CMK (cell line): ENCODE measurements at regions not wholly inside any gene's neighbourhood (a gene's known extent, or its start where the extent isn't known, plus 50 kb on each side); places are given as distances from the start of the nearest gene placed in this dataset.
"Not testable (repeated sequence)": the region's sequence is repeated elsewhere in the genome, so short reads cannot be mapped to it uniquely, and the experiment has no call there.

Source experiments
- DNase-seq: peaks from one replicate; pipeline ENCODE4 v3.0.0-alpha.2; 2010; ENCODE audit warnings: low read depth

GRCh38 chr4:135032670-135033069 lies 831.1 kb upstream of the PABPC4L start:
- DNase-seq: no peak

GRCh38 chr4:135015771-135016170 lies 814.2 kb upstream of the PABPC4L start:
- no peak for DNase-seq

GRCh38 chr4:135007400-135007799 lies 805.8 kb upstream of the PABPC4L start:
- no peak for DNase-seq

- DNase-seq: no peak
Observed at GRCh38 chr4:134999169-134999568, 797.6 kb upstream of the PABPC4L start.

GRCh38 chr4:134961963-134962362 lies 760.4 kb upstream of the PABPC4L start:
- no peak for DNase-seq

GRCh38 chr4:134958862-134959261 lies 757.3 kb upstream of the PABPC4L start:
- DNase-seq: no peak

- no peak for DNase-seq
Observed at GRCh38 chr4:134955059-134955458, 753.5 kb upstream of the PABPC4L start.

- DNase-seq: no peak
Observed at GRCh38 chr4:134952775-134953174, 751.2 kb upstream of the PABPC4L start.

- no peak for DNase-seq
Observed at GRCh38 chr4:134952305-134952704, 750.7 kb upstream of the PABPC4L start.

- DNase-seq: no peak
Observed at GRCh38 chr4:134948110-134948642, 746.6 kb upstream of the PABPC4L start.

GRCh38 chr4:134944115-134944514 lies 742.5 kb upstream of the PABPC4L start:
- no peak for DNase-seq

- no peak for DNase-seq
Observed at GRCh38 chr4:134936014-134936413, 734.4 kb upstream of the PABPC4L start.

GRCh38 chr4:134935320-134935719 lies 733.7 kb upstream of the PABPC4L start:
- no peak for DNase-seq

GRCh38 chr4:134934036-134934808 lies 732.6 kb upstream of the PABPC4L start:
- DNase-seq: no peak

- DNase-seq: no peak
Observed at GRCh38 chr4:134915355-134915754, 713.8 kb upstream of the PABPC4L start.

- not testable (repeated sequence) for DNase-seq
Observed at GRCh38 chr4:134914250-134914649, 712.7 kb upstream of the PABPC4L start.

- DNase-seq: no peak
Observed at GRCh38 chr4:134911941-134912340, 710.4 kb upstream of the PABPC4L start.

- DNase-seq: no peak
Observed at GRCh38 chr4:134906404-134907023, 704.9 kb upstream of the PABPC4L start.

- DNase-seq: no peak
Observed at GRCh38 chr4:134905061-134905460, 703.5 kb upstream of the PABPC4L start.

GRCh38 chr4:134888156-134888555 lies 686.6 kb upstream of the PABPC4L start:
- no peak for DNase-seq

GRCh38 chr4:134885436-134885835 lies 683.8 kb upstream of the PABPC4L start:
- DNase-seq: no peak

- no peak for DNase-seq
Observed at GRCh38 chr4:134883831-134884449, 682.4 kb upstream of the PABPC4L start.

- DNase-seq: no peak
Observed at GRCh38 chr4:134879019-134879418, 677.4 kb upstream of the PABPC4L start.
